H1 (cell line): ENCODE measurements at regions not wholly inside any gene's neighbourhood (a gene's known extent, or its start where the extent isn't known, plus 50 kb on each side); places are given as distances from the start of the nearest gene placed in this dataset.

ENCODE experiments used
- CBX8 ChIP-seq: fragments of 300-800, 300-1000 bp; sonication (generic); IDR thresholded peaks from 2 replicates; pipeline ENCODE4 v1.7.1; 2016; ENCODE audit warnings: low read depth, low read length, borderline replicate concordance
- E2F6 ChIP-seq: IDR thresholded peaks from 2 replicates; pipeline ENCODE4 v1.6.1; 2012; ENCODE audit warnings: inconsistent platforms
- GABPA ChIP-seq: IDR thresholded peaks from 2 replicates; pipeline ENCODE4 v1.6.1; 2011; ENCODE audit warnings: mild to moderate bottlenecking, low read length, moderate library complexity, borderline replicate concordance; ENCODE audit not compliant: insufficient read depth
- NRF1 ChIP-seq: IDR thresholded peaks from 2 replicates; pipeline ENCODE4 v1.6.1; 2011; ENCODE audit warnings: mild to moderate bottlenecking, low read depth, low read length, improper control_type of control experiment
- RNF2 ChIP-seq: fragments of 200-900, 300-1000 bp; sonication (generic); IDR thresholded peaks from 2 replicates; pipeline ENCODE4 v1.7.1; 2016; ENCODE audit warnings: borderline replicate concordance, low read depth, mild to moderate bottlenecking, antibody characterized with exemption, low read length; ENCODE audit not compliant: poor library complexity, severe bottlenecking; ENCODE audit errors: missing control alignments
- RXRA ChIP-seq: IDR thresholded peaks from 2 replicates; pipeline ENCODE4 v1.6.1; 2011; ENCODE audit warnings: low read depth, mild to moderate bottlenecking, low read length, moderate library complexity; ENCODE audit not compliant: insufficient read depth
- SIN3A ChIP-seq, 2 experiments: IDR thresholded peaks in 1 of 2; conservative IDR thresholded peaks in 1 of 2; 2 replicates each; pipeline ENCODE4 v1.6.1; 2011 to 2012; ENCODE audit warnings: low read length in 2 of 2, improper control_type of control experiment in 1 of 2, low read depth in 1 of 2, mild to moderate bottlenecking in 1 of 2
- SIRT6 ChIP-seq: IDR thresholded peaks from one replicate; pipeline ENCODE4 v1.7.1; 2012; ENCODE audit warnings: low read length, inconsistent platforms
- SP4 ChIP-seq: IDR thresholded peaks from 2 replicates; pipeline ENCODE4 v1.6.1; 2012; ENCODE audit warnings: low read length, inconsistent platforms
- TAF7 ChIP-seq: optimal IDR thresholded peaks from 2 replicates; pipeline ENCODE3; 2011; ENCODE audit warnings: low read depth, mild to moderate bottlenecking, inconsistent platforms, low read length, moderate library complexity, borderline replicate concordance
- TF ChIP-seq, protein P1 (sequence below): fragments of 300-600 bp; sonication (generic); IDR thresholded peaks from 2 replicates; pipeline ENCODE4 v1.7.1; 2012; ENCODE audit warnings: low read length, moderate library complexity, mild to moderate bottlenecking, inconsistent platforms; ENCODE audit not compliant: insufficient replicate concordance

DNA sequence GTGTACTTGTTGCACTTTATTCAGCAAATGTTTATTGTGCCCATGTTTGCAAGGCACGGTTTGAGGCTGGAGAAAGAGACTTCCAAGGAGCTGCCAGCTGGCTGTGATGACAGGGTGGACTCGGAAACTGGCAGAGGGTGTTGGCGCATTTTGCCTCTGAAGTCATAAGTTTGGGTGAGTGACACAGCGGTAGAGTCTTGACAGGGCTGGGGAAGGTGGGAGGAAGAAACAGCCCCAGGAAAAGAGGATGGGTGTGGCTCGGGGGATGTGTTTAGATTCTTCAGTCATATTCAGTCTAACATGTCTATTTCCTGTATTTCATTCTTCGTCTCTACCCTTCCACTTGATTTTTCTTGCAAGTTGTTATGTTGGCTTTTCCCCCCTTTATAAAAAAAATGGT is 77.0 kb upstream of the STOX2 start (continued):
- TF ChIP-seq, protein P1, sequence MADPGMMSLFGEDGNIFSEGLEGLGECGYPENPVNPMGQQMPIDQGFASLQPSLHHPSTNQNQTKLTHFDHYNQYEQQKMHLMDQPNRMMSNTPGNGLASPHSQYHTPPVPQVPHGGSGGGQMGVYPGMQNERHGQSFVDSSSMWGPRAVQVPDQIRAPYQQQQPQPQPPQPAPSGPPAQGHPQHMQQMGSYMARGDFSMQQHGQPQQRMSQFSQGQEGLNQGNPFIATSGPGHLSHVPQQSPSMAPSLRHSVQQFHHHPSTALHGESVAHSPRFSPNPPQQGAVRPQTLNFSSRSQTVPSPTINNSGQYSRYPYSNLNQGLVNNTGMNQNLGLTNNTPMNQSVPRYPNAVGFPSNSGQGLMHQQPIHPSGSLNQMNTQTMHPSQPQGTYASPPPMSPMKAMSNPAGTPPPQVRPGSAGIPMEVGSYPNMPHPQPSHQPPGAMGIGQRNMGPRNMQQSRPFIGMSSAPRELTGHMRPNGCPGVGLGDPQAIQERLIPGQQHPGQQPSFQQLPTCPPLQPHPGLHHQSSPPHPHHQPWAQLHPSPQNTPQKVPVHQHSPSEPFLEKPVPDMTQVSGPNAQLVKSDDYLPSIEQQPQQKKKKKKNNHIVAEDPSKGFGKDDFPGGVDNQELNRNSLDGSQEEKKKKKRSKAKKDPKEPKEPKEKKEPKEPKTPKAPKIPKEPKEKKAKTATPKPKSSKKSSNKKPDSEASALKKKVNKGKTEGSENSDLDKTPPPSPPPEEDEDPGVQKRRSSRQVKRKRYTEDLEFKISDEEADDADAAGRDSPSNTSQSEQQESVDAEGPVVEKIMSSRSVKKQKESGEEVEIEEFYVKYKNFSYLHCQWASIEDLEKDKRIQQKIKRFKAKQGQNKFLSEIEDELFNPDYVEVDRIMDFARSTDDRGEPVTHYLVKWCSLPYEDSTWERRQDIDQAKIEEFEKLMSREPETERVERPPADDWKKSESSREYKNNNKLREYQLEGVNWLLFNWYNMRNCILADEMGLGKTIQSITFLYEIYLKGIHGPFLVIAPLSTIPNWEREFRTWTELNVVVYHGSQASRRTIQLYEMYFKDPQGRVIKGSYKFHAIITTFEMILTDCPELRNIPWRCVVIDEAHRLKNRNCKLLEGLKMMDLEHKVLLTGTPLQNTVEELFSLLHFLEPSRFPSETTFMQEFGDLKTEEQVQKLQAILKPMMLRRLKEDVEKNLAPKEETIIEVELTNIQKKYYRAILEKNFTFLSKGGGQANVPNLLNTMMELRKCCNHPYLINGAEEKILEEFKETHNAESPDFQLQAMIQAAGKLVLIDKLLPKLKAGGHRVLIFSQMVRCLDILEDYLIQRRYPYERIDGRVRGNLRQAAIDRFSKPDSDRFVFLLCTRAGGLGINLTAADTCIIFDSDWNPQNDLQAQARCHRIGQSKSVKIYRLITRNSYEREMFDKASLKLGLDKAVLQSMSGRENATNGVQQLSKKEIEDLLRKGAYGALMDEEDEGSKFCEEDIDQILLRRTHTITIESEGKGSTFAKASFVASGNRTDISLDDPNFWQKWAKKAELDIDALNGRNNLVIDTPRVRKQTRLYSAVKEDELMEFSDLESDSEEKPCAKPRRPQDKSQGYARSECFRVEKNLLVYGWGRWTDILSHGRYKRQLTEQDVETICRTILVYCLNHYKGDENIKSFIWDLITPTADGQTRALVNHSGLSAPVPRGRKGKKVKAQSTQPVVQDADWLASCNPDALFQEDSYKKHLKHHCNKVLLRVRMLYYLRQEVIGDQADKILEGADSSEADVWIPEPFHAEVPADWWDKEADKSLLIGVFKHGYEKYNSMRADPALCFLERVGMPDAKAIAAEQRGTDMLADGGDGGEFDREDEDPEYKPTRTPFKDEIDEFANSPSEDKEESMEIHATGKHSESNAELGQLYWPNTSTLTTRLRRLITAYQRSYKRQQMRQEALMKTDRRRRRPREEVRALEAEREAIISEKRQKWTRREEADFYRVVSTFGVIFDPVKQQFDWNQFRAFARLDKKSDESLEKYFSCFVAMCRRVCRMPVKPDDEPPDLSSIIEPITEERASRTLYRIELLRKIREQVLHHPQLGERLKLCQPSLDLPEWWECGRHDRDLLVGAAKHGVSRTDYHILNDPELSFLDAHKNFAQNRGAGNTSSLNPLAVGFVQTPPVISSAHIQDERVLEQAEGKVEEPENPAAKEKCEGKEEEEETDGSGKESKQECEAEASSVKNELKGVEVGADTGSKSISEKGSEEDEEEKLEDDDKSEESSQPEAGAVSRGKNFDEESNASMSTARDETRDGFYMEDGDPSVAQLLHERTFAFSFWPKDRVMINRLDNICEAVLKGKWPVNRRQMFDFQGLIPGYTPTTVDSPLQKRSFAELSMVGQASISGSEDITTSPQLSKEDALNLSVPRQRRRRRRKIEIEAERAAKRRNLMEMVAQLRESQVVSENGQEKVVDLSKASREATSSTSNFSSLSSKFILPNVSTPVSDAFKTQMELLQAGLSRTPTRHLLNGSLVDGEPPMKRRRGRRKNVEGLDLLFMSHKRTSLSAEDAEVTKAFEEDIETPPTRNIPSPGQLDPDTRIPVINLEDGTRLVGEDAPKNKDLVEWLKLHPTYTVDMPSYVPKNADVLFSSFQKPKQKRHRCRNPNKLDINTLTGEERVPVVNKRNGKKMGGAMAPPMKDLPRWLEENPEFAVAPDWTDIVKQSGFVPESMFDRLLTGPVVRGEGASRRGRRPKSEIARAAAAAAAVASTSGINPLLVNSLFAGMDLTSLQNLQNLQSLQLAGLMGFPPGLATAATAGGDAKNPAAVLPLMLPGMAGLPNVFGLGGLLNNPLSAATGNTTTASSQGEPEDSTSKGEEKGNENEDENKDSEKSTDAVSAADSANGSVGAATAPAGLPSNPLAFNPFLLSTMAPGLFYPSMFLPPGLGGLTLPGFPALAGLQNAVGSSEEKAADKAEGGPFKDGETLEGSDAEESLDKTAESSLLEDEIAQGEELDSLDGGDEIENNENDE: no peak
- no peak for TF ChIP-seq SIRT6
- TF ChIP-seq SP4: no peak
- no peak for TF ChIP-seq TAF7
- TF ChIP-seq GABPA: no peak
- no peak for TF ChIP-seq E2F6
- TF ChIP-seq SIN3A (conservative IDR thresholded peaks at IDR 0.05 in 1 of 2, IDR thresholded peaks at IDR 0.05 in 1 of 2; ENCODE audit: low read depth in 1 of 2, low read length in 2 of 2): no peak
- no peak for TF ChIP-seq NRF1
- no peak for TF ChIP-seq RXRA
- TF ChIP-seq RNF2: no peak
- TF ChIP-seq CBX8: no peak
